Activated T-cell treated with anti-CD3 and anti-CD28 coated beads, Interleukin-2, amount 50 U/mL, for 48 hours (primary cell): ENCODE measurements at regions not wholly inside any gene's neighbourhood (a gene's known extent, or its start where the extent isn't known, plus 50 kb on each side); places are given as distances from the start of the nearest gene placed in this dataset.
"Not testable (repeated sequence)": the region's sequence is repeated elsewhere in the genome, so short reads cannot be mapped to it uniquely, and the experiment has no call there.

Experiments used
- DNase-seq, 2 experiments: peaks; one replicate each; pipeline ENCODE4 v3.0.0-alpha.2; 2020

DNA sequence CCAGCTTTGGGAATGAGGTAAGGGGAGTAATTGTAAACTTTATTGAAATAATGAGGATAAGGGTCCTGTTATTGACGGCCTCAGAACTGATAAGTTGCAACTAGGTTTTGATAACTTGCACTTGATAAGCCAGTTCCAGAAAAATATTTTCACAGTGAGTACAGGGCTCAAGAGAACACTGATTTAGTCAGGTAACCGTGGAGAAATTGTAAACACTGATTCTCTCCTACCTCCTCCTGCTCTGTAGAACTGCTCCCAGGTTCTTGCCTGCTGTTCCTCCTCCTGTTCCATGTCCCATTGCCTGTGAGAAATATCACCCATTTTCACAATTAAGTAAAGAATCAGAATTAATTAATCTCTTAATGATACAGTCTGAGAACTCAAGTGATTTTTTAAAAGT, 55.0 kb upstream of the CXXC4 start:
- no peak for DNase-seq

DNA sequence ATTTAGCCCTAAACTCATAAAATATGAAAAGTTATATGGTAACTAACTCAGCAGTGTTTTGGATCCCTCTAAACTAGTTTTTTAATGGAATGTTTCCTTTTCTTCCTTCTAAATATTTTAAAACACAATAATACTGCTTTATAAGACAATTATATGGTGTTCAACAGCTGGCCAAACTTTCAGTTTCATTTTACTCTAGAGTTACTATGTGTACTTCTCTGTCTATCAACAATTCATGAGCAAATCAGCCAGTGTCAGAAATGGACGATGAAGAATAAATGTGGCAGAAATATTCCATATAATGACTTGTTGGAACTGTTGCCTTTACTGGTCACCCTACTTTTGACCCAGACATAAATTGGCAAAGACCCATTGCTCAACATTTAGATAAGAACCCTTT, 64.8 kb upstream of the CXXC4 start:
- DNase-seq, result no peak

DNA sequence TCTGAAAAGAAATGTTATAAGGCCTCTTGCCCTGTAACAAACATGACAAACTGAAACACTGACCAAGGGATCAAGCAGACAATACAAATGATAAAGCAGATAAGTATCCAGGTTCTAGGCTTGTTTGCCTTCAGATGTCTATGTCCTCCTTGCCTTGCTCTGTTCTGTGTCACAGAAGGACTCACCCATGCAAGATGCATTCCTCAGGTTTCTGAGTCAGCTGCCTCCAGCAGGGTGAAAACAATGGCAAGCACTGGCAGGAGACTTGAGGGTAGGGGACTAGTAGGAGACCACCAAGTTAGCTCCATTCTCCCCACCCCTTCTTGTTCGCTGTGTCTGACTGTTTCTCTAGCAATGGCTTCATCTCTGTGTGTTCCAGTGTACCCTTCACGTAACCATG, 76.6 kb upstream of the CXXC4 start:
- DNase-seq, result no peak

DNA sequence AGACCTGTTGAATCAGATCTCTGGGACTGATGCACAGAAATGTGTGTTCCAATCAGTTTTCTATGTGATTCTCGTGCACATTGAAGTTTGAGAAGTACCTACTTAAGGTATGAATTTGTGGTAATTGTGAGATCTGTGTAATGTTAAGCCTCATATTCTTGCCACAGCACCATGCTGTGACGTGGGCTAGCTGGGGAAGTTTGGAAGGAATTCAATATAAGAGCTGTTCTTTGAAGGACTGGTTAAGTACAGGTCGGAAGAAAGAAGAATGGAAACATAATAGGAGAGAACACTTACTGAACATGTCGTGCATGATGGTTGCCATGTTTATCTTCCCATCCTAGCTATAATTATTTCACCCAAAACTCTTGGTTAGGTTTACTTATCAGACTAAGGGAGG, 79.7 kb upstream of the CXXC4 start:
- DNase-seq, result no peak

DNA sequence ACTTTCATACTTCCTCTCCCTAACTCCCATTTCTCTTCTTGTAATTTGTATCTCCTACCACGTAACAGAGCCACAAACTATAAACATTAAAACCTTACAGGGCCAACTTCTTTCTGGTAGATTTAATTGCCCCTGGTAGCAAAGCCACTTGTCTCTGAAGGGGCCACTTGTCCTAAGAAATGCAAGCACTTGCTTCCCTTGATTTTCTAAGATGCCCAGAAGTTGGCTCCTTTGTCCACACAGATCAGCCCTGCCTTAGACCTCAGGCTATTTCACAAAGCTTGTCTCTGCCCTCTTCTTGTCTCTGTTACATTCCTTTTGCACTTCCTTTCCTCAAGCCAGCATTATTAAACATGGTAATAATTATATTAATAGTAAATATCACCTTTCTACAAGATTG, 80.6 kb upstream of the CXXC4 start:
- DNase-seq, result no peak

DNA sequence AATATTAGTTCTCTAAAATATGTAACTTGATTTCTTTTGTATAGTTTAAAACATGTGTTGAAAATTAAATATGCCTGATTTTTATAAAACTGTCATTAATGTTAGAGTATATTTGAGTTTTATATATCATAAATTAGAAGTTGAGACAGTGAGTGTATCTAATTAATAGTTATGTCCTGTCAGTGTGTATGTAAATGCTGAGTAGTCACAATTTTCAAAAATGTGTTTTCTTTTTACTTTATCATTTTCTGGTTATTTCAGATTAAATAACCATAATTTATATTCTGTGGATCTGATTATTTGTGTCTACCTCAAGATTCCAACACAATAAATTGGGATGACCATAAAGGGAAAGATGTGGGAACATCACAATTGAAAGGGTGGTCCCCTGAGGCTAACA, 82.7 kb upstream of the CXXC4 start:
- DNase-seq, result no peak

DNA sequence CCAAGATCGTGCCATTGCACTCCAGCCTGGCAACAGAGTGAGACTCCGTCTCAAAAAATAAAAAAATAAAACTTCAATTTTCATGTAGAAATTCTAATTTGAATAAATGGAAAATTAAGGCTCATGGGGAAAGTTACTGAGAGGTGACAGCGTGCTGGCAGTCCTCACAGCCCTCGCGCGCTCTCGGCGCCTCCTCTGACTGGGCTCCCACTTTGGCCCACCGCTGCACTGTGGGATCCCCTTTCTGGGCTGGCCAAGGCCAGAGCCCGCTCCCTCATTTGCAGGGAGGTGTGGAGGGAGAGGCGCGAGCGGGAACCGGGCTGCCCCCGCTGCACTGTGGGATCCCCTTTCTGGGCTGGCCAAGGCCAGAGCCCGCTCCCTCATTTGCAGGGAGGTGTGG, 86.8 kb upstream of the CXXC4 start:
- not testable (repeated sequence) for DNase-seq

DNA sequence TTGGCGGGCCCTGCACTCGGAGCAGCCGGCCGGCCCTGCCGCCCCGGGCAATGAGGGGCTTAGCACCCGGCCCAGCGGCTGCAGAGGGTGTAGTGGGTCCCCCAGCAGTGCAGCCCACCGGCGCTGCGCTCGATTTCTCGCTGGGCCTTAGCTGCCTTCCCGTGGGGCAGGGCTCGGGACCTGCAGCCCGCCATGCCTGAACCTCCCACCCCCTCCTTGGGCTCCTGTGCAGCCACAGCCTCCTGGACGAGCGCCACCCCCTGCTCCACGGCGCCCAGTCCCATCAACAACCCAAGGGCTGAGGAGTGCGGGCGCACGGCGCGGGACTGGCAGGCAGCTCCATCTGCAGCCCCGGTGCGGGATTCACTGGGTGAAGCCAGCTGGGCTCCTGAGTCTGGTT, 87.4 kb upstream of the CXXC4 start:
- DNase-seq, result not testable (repeated sequence)

DNA sequence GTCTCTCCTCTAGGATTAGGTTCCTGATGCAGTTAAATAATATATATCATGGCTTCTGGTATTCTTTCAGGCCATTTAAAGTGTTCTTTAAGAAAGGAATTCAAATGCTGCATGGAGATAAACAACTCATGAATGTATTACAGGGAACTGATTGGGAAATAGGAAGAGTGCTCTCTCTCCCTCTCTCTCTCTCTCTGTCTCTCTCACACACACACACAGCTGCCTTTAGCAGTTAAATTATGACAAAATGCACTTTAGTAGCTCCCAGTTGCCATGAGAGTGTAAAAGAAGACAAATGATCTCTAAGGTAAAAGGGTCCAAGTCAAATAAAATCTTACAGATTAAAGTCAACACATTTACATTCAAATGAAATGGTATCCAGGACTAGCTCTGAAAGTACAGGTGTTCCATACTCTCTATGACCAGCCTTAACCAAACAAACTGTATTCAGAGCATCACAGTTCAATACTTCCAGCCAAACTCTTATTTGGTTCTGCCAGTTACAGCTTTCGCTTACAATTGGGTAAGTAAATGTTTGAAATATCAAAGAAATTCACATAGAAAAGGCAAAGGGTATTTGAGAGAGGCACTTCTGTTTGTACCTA, 94.7 kb upstream of the CXXC4 start:
- DNase-seq, result no peak

DNA sequence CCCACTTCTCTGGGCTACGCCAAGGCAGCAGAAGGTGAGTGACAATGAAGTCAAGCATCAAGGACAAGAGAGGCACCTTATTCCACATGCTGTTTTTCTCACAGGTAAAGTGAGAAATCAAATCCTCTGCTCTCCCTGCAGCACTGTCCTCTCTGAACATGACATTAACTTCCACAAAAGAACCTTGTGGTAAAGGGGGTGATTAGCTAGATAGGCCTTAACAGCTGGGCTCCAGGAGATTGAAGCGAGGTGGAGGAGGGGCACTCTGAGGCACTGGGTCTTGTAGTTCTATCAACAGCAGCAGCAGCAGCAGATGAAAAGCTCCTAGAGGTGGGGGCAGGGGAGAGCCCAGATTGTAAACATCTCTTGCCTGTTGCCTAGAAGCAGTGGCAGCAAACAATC, 96.8 kb upstream of the CXXC4 start:
- no peak for DNase-seq

DNA sequence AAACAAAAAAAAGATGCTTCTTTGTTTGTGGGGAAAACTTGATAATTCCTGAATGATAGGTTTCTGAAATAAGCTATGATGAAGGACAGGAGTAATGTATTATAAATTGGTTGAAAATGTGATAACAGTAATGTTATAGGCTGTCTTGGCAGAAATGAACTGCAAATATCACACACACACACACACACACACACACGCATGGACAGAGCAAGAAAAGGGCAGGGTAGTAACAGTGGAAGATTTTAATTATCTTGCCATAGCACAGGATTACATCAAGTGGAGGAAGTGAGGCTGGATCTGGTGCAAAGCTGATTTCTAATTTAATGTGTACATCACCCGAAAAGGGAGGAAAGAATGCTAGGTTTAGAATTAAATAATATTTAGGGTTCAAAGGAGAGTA, 97.5 kb upstream of the CXXC4 start:
- no peak for DNase-seq

DNA sequence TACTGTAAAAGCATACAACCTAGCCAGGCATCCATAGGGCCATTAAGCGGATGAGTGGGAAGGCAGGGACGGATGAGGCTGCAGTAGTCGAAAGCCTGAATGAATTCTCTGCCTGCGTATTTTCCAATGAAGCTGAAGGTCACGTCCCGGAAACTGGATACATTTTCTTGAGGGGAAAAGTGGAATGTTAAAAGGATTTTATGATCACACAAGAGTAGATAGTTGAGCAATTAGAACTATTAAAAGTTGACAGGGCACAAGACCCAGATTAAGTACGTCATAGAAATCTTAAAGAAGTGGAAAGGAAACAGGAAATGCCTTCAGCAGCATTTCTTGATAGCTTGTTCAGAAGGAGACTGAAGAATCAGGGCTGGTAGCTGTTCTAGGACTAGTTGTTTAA, 98.3 kb upstream of the CXXC4 start:
- DNase-seq, result no peak

DNA sequence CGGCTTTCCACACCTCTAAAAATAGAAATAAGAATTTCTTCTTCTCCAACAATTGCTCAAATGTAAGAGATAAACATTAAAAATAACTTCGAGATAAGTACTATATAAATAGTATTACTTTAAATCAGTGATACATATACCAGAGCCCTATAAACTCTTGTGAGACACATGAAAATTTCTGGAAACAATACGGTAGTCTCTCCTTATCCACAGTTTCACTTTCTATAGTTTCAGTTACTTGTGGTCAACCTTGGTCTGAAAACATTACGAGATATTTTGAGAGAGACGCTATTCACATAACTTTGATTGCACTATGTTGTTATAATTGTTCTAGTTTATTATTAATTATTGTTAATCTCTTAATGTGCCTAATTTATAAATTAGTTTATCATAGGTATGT, 101.5 kb upstream of the CXXC4 start:
- DNase-seq, result no peak

DNA sequence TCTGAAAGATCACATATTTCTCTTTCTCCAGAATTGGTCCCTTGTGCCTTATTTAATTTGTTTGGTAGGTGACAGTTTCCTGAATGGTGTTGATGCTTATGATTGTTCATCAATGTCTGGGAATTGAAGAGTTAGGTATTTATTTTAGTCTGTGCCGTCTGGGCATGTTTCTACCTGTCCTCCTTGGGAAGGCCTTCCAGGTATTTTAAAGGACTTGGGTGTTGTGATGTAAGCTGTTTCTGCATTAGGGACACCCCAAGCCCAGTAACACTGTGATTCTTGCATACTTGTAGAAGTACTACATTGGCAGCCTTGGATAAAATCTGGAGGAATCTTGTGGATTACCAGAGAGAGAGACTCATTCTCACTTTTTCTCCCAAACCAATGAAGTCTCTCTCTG, 120.8 kb upstream of the CXXC4 start:
- DNase-seq, result no peak

DNA sequence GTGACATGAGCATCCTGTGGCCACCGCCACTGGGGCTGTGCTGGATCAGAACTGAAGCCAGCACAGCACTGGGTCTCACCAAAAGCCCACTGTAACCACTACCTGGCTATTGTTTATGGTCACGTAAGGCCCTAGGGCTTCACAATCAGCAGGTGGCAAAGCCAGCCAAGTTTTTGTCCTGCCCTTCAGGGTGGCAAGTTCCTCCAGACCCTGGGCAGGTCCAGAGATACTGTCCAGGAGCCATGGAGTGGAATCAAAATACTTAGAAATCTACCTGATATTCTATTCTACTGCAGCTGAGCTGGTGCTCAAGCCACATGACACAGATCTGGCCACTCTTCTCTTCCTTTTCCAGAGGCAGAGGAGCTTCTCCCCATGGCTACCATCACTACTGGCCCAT, 121.2 kb upstream of the CXXC4 start:
- no peak for DNase-seq

DNA sequence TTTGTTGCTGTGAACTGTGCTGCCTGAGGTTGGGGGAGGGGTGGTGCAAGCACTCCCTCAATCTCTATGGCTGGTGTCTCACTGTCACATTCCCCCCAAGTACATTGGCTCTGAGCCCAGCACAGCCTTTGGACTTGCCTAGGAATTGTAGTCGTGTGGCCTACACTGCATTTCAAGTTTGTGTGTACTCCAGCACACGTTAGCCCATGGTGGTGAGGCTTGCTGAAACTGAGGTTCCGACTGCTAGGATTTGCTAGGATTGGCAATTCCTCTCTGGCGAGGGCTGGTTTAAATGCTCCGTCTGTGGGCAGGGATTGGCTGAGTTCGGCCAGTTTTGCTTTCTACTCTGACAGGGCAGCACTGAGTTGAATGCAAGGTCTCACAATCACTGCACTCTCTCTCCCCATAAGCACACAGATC, 121.7 kb upstream of the CXXC4 start:
- no peak for DNase-seq

DNA sequence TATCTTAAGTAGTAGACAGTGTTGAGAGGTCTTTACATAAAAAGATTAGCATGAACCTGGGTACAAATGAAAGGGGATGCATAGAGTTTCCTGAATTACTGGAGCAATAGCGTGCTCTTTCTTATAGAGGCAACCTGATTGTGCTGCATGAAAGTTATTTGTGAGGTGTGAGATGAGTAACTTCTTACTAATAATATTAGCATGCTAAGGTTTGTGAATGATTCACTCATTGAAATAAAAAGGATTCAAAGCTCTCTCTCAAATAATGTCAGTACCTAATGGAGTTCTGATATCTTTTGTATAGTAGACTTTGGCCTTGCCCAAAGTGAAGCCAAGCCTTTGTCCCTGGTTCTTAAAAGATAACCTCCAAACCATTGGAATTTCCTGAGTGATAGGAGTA, 131.0 kb upstream of the CXXC4 start:
- no peak for DNase-seq

DNA sequence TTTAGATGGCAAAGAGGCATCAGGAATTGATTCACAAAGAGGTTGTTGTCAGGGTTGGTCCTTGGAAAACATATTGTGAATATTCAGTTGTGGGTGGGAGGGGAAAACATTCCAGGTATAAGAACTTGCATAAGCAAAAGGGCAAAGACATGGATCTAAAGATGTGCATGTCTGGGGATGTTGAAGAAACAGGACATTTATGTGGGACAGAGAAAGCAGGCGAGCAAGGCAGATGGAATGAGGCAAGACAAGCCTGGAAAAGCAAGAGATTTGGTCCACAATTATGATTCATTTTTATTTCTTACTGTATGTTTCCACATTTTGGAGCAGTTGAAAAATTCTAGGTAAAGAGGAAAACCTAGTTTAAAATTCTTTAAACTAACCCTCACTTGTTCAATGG, 134.9 kb upstream of the CXXC4 start:
- no peak for DNase-seq

DNA sequence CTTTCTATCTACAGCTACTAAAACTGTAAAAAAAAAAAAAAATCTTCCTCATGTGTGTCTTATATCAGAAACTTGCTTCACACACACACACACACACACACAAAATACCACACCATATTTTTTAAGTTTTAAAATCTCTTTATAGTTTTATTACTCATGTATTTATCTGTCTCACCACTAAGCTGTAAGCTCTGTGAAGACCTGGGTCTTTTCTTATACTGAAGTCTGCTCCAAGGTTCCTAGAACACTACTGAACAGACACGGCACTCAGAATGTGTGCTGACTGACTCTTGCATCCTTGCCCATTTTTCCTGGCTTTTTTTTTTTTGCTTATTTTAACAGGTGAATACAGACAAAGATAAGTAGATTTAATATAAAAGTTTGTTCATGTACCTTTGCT, 135.6 kb upstream of the CXXC4 start:
- no peak for DNase-seq

DNA sequence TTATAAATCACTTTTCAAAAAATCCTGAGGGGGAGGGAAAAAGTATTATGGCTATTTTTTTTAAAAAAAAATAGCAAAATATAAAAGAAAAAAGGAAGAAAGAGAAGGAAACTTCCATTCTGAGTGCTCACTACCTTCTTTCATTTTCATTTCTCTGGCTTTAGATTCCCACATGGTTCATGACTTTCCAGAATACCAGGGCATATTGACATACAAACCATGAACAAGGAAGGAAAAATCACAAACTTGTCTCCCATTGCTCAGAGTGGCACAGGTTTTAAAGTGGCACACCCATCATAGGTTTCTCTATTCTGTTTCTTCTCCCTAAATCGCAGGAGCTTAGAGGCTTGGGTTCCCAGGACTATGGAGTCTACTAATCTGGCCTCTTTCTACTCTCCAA, 136.3 kb upstream of the CXXC4 start:
- DNase-seq, result no peak

DNA sequence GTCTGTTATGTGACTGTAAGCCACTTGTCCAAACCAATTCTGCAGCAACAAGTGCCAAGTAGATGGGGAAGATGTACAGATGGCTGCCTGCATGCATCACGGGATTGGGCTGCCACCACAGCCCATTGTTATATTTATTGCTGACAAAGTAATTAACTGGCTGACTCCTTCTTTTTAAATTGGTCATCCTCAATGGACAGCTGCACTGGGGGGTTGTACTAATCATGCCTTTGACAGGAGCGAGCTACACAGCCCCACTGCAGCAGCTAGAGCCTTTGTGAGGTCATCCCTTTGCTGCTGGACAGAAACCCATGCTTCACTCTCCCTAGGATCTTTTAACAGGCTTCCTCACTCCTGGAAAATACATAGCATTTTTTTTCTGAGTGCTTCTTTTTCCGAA, 146.7 kb upstream of the CXXC4 start:
- DNase-seq, result no peak

DNA sequence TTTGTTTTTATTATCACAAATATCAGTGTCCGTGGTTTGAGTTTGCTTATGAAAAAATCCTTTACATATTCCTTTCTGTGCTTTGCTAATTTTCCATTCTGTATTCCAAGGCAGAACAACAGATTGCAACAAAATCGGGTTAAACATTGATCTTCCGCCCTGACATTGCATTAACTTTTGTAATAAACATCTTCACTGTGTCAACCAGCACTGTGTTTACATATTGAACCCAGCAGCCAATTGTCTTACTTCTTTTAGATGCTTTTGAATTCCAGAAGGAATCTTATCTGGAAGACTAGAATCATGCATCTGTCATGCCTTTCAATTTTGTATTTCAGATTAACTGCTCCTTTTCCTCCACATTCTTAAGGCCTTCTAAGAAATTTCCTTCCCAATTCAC, 147.8 kb upstream of the CXXC4 start:
- no peak for DNase-seq

DNA sequence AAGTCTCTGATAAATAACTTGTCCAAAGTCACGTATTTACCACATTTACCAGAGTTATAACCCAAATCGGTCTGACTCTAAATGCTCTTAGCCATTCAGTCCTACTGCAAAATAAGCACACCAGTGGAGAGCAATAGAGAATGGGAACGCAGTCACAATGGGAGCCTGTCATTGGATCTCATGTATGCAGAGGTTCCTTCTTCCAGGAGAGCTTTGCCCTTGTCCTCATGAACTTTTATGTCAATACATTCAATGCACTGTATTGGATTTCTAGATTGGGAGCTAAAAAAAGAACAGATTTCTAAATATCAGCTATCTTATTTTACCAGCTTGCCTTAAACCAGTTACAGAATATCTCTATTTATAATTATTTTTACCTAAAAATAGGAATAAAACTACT, 149.1 kb upstream of the CXXC4 start:
- no peak for DNase-seq

DNA sequence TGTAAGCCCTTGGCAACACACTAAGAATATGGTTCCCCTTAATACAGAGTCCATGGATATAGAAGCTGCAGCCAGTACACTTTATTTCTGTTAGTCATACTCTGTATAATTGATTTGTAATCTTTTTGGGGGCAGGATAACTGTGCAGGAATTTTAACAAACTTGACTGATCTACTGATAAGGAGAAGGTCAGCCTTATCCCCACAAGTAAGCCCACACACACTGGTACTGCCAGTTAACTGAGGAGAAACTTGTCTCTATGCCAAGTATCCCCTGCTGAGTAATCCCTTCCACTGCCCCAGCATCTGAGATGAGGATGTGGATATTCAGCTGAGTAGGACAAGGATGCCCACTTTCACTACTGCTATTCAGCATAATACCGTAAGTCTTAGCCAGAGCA, 154.9 kb upstream of the CXXC4 start:
- no peak for DNase-seq

DNA sequence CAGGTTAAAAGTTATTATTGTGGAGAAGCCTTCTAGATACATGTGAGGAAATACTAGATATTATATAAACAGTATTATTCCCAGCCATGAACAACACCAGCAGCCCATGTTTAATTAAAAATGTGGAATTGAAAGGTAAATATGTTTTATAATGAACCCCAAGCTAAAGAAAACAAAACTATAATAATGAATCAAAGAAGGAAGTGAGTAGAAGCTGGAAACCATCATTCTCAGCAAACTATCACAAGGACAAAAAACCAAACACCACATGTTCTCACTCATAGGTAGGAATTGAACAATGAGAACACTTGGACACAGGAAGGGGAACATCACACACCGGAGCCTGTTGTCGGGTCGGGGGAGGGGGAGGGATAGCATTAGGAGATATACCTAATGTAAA, 167.6 kb upstream of the CXXC4 start:
- DNase-seq, result not testable (repeated sequence)

DNA sequence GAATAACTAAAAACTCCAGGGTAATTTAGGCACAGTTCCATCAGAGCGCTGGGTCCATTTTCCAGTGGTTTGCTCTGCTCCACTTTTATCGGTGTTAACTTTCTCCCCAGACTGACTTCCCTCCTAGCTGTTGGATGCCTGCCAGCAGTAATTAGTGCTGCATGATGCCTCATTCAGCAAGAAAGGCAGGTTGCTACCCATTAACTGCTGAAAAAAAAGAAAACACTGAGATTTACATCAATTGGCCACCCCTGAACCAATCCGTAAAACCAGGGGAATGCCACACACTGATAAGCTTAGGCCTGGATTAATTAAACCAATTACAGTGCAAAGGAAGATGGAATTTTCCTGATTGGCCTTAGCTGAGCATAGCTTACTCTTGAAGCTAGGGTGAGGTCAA, 182.4 kb upstream of the CXXC4 start:
- DNase-seq, result no peak
